HL-60 (cell line): ENCODE measurements at regions not wholly inside any gene's neighbourhood (a gene's known extent, or its start where the extent isn't known, plus 50 kb on each side); places are given as distances from the start of the nearest gene placed in this dataset.

Source experiments
- DNase-seq, 2 experiments: peaks; one replicate each; pipeline ENCODE4 v3.0.0-alpha.2; 2010 to 2020; ENCODE audit warnings: low read depth in 1 of 2, low spot score in 1 of 2
- H3K27ac ChIP-seq: fragments of 250-450 bp; sonication (Bioruptor Pico); replicated peaks from 2 replicates; pipeline ENCODE4 v1.5.1; 2020; ENCODE audit warnings: mild to moderate bottlenecking, moderate library complexity
- H3K27me3 ChIP-seq: fragments of 250-450 bp; sonication (Bioruptor Pico); 2 replicates; pipeline ENCODE4 v1.5.1; 2021; ENCODE audit warnings: mild to moderate bottlenecking, moderate library complexity; ENCODE audit not compliant: insufficient read depth, poor library complexity, severe bottlenecking
- H3K4me3 ChIP-seq: replicated peaks from 2 replicates; pipeline ENCODE4 v1.5.1; 2011; ENCODE audit warnings: mild to moderate bottlenecking, control low read depth, low read length; ENCODE audit not compliant: insufficient read depth
- GABPA ChIP-seq: IDR thresholded peaks from 2 replicates; pipeline ENCODE4 v1.6.1; 2012; ENCODE audit warnings: low read depth
- POLR2AphosphoS5 ChIP-seq: IDR thresholded peaks from 2 replicates; pipeline ENCODE4 v1.6.1; 2012; ENCODE audit warnings: low read depth
- REST ChIP-seq: IDR thresholded peaks from 2 replicates; pipeline ENCODE4 v1.6.1; 2012; ENCODE audit warnings: low read depth; ENCODE audit not compliant: insufficient replicate concordance
- SPI1 ChIP-seq: IDR thresholded peaks from 2 replicates; pipeline ENCODE4 v1.6.1; 2012; ENCODE audit warnings: low read depth, mild to moderate bottlenecking, borderline replicate concordance
- TF ChIP-seq, protein P1 (sequence below): IDR thresholded peaks from one replicate; pipeline ENCODE4 v1.5.1; 2011; ENCODE audit warnings: low read length, control low read depth, inconsistent platforms; ENCODE audit not compliant: insufficient read depth

DNA sequence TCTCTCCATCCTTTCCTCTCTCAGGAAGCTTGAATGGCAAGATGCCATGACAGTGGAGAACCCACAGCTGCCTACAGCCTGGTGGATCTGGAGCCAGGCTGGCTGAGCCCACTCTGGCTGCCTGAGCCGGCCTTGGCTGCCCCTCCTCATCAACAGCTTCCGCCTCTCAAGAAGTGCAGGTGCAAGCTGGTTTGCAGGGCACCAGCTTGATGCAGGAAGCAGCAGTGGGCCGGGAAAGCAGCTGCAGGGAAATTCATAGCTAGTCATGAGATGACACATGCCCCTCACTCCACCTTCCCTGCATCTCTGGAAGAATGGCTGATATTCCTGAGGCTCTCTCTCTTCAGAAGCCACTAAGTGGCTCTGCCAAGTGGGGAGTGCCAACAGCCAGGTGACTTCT lies 289.1 kb downstream of the RPS29 start:
- Histone ChIP-seq H3K4me3 (no peak overlapping the region), H3K27me3 (peaks cover 2% of the 10 kb centered on the region), H3K27ac (no peak overlapping the region)
- DNase-seq: no peak
- TF ChIP-seq, protein P1, sequence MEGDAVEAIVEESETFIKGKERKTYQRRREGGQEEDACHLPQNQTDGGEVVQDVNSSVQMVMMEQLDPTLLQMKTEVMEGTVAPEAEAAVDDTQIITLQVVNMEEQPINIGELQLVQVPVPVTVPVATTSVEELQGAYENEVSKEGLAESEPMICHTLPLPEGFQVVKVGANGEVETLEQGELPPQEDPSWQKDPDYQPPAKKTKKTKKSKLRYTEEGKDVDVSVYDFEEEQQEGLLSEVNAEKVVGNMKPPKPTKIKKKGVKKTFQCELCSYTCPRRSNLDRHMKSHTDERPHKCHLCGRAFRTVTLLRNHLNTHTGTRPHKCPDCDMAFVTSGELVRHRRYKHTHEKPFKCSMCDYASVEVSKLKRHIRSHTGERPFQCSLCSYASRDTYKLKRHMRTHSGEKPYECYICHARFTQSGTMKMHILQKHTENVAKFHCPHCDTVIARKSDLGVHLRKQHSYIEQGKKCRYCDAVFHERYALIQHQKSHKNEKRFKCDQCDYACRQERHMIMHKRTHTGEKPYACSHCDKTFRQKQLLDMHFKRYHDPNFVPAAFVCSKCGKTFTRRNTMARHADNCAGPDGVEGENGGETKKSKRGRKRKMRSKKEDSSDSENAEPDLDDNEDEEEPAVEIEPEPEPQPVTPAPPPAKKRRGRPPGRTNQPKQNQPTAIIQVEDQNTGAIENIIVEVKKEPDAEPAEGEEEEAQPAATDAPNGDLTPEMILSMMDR: no peak
- TF ChIP-seq SPI1: no peak
- no peak for TF ChIP-seq REST
- TF ChIP-seq GABPA: no peak
- TF ChIP-seq POLR2AphosphoS5: no peak

DNA sequence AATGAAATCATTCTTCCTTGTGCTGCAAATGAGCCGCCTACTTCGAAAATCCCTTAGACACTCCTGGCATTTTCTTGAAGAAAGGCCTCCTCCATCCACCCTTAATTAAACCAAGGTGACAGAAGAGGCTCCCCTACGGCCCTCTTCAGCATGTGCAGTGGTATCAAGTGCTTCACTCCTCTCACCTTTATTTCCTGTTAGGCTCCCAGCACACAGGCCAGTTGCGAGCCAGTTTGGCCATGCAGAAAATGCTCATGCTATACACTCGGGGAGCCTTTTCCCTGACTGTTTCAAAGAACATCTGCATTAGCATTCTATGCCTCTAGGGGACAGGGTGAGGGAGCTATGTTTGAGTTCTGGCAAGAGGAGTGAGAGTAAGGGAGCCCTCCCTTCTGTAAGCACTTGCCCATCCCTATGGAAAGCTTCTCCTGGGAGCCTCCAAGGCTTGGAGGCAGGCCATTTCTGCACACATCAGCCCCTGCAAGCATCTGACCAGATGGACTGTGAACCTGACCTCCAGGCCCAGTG lies 291.5 kb downstream of the RPS29 start:
- H3K27ac ChIP-seq: no peak overlapping the region
- H3K27me3 ChIP-seq: peaks cover 2% of the 10 kb centered on the region
- no peak for DNase-seq
- H3K4me3 ChIP-seq: no peak overlapping the region
- TF ChIP-seq, protein P1: no peak
- no peak for TF ChIP-seq SPI1
- TF ChIP-seq GABPA: no peak
- TF ChIP-seq POLR2AphosphoS5: no peak
- no peak for TF ChIP-seq REST

DNA sequence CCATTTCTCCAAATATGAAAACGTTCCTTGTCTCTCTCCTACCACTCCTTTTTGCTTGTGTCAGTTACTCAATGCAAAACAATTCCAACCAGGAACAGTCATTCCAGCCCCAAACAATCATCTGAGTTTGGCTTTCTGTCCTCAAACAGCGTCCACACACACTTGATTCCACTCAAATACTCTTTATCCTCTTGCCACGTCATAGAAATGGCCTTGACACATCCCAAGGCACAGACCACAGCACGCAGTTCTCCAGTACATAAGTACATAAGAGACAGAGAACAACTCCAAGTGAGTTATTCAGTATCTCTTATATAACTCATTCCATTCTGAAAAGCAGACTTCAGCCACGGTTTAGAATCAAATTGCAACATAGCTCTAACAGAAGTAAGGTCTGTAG lies 299.2 kb downstream of the RPS29 start:
- Histone ChIP-seq H3K4me3 (no peak overlapping the region), H3K27ac (no peak overlapping the region), H3K27me3 (peaks cover 3% of the 10 kb centered on the region)
- TF ChIP-seq GABPA (no peak), REST (no peak), POLR2AphosphoS5 (no peak), SPI1 (no peak)
- TF ChIP-seq, protein P1: no peak
- DNase-seq: no peak
